HCT116 (cell line): ENCODE measurements at regions not wholly inside any gene's neighbourhood (a gene's known extent, or its start where the extent isn't known, plus 50 kb on each side); places are given as distances from the start of the nearest gene placed in this dataset.

ENCODE experiments used
- ATAC-seq: fragments of 200-7000 bp; cut with Tn5 transposase; 2 replicates; pipeline ENCODE4 v1.9.1; 2020; ENCODE audit warnings: mild to moderate bottlenecking, moderate library complexity
- BruUV-seq: library from RNA; stranded (reverse); fragments of 400-500 nt; replicated peaks from 2 replicates; lab custom pipeline; 2021; lab: Mats Ljungman, UMichigan
- CTCF ChIA-PET: fragments of 300-600 bp; sonication (Branson Sonifier 250); formaldehyde crosslinking; loops from one replicate; lab custom pipeline; 2021; ENCODE audit warnings: antibody characterized with exemption; lab: Charles Lee
- POLR2A ChIA-PET: fragments of 300-600, 350-600 bp; sonication (Branson Sonifier 250); formaldehyde crosslinking; loops from one replicate; lab custom pipeline; 2021; ENCODE audit warnings: antibody characterized with exemption; lab: Charles Lee
- RAD21 ChIA-PET, 2 experiments: fragments of 300-600 bp; sonication (Branson Sonifier 250); formaldehyde crosslinking; loops; one replicate each; lab custom pipeline; 2023; ENCODE audit warnings: low total read pairs in 2 of 2; ENCODE audit not compliant: uncharacterized antibody in 2 of 2, unreplicated experiment in 2 of 2, low non-redundant PET in 1 of 2; lab: Charles Lee
- DNase-seq: peaks from one replicate; pipeline ENCODE4 v3.0.0-alpha.2; 2010; ENCODE audit warnings: low read depth, low spot score
- H2AFZ ChIP-seq: fragments of 200-600 bp; shearing (Covaris generic), sonication (generic); 2 replicates; pipeline ENCODE4 v1.6.1; 2017; ENCODE audit warnings: low read depth, mixed run types, mixed read lengths, antibody characterized with exemption, low read length; ENCODE audit not compliant: poor library complexity, severe bottlenecking
- H3K27ac ChIP-seq: 2 replicates; pipeline ENCODE4 v1.5.1; 2012; ENCODE audit warnings: low read depth, low read length
- H3K27me3 ChIP-seq: fragments of 200-600 bp; sonication (generic); 2 replicates; pipeline ENCODE4 v1.6.1; 2016; ENCODE audit warnings: mixed run types, low read length, mixed read lengths; ENCODE audit not compliant: insufficient read depth
- H3K36me3 ChIP-seq, 2 experiments: fragments of 200-500 bp in 1 of 2; fragments of 200-600 bp in 1 of 2; sonication (Bioruptor generic) in 1 of 2; sonication (generic) in 1 of 2; 2 replicates each; pipeline versions ENCODE4 v1.5.1 to v1.6.1; 2014 to 2016; ENCODE audit warnings: low read length in 2 of 2, inconsistent platforms in 1 of 2, mixed read lengths in 1 of 2, mixed run types in 1 of 2; ENCODE audit not compliant: insufficient read depth in 2 of 2, control insufficient read depth in 1 of 2
- H3K4me1 ChIP-seq, 2 experiments: fragments of 200-600 bp in 1 of 2; sonication (generic) in 1 of 2; 2 replicates each; pipeline versions ENCODE4 v1.5.1 to v1.6.1; 2012 to 2017; ENCODE audit warnings: low read length in 2 of 2, inconsistent platforms in 1 of 2, mild to moderate bottlenecking in 1 of 2, mixed read lengths in 1 of 2, mixed run types in 1 of 2, moderate library complexity in 1 of 2; ENCODE audit not compliant: insufficient read depth in 2 of 2, control insufficient read depth in 1 of 2
- H3K4me2 ChIP-seq: fragments of 200-600 bp; sonication (generic); 2 replicates; pipeline ENCODE4 v1.6.1; 2017; ENCODE audit warnings: mixed run types, low read length, mixed read lengths
- H3K4me3 ChIP-seq, 2 experiments: fragments of 200-600 bp in 1 of 2; sonication (generic) in 1 of 2; replicated peaks in 1 of 2; 2 replicates each; pipeline ENCODE4 v1.5.1; 2011 to 2016; ENCODE audit warnings: low read length in 2 of 2, control low read depth in 1 of 2, low read depth in 1 of 2, mild to moderate bottlenecking in 1 of 2, mixed read lengths in 1 of 2, mixed run types in 1 of 2
- H3K79me2 ChIP-seq: fragments of 200-600 bp; sonication (generic); 2 replicates; pipeline ENCODE4 v1.6.1; 2017; ENCODE audit warnings: mild to moderate bottlenecking, mixed run types, low read length, moderate library complexity, mixed read lengths; ENCODE audit not compliant: insufficient read depth
- H3K9ac ChIP-seq: fragments of 200-600 bp; sonication (generic); 2 replicates; pipeline ENCODE4 v1.6.1; 2016; ENCODE audit warnings: low read length, mixed read lengths
- H3K9me2 ChIP-seq: fragments of 200-600 bp; sonication (generic), shearing (Covaris generic); 2 replicates; pipeline ENCODE4 v1.6.1; 2017; ENCODE audit warnings: mixed run types, mild to moderate bottlenecking, moderate library complexity; ENCODE audit not compliant: insufficient read depth
- H3K9me3 ChIP-seq, 2 experiments: fragments of 200-500 bp in 1 of 2; fragments of 200-600 bp in 1 of 2; sonication (Bioruptor generic) in 1 of 2; sonication (generic) in 1 of 2; 2 replicates each; pipeline ENCODE4 v1.6.1; 2014 to 2017; ENCODE audit warnings: low read length in 2 of 2, mixed read lengths in 2 of 2, inconsistent platforms in 1 of 2, low read depth in 1 of 2, mild to moderate bottlenecking in 1 of 2, mixed run types in 1 of 2, moderate library complexity in 1 of 2; ENCODE audit not compliant: control insufficient read depth in 1 of 2, insufficient read depth in 1 of 2
- H4K20me1 ChIP-seq: fragments of 200-600 bp; sonication (generic), shearing (Covaris generic); 2 replicates; pipeline ENCODE4 v1.6.1; 2017; ENCODE audit warnings: mixed run types, mild to moderate bottlenecking, moderate library complexity; ENCODE audit not compliant: insufficient read depth
- CEBPB ChIP-seq: IDR thresholded peaks from 2 replicates; pipeline ENCODE4 v1.6.1; 2012; ENCODE audit warnings: low read depth
- EGR1 ChIP-seq: IDR thresholded peaks from 2 replicates; pipeline ENCODE4 v1.6.1; 2012; ENCODE audit warnings: low read depth
- EZH2 ChIP-seq: fragments of 200-600 bp; sonication (generic); IDR thresholded peaks from 2 replicates; pipeline ENCODE4 v1.6.1; 2017; ENCODE audit warnings: antibody characterized with exemption, mixed run types
- POLR2A ChIP-seq: IDR thresholded peaks from 2 replicates; pipeline ENCODE4 v1.7.0; 2011; ENCODE audit warnings: borderline replicate concordance; ENCODE audit not compliant: insufficient read depth, insufficient read length; ENCODE audit errors: extremely low read depth
- POLR2AphosphoS5 ChIP-seq: IDR thresholded peaks from 2 replicates; pipeline ENCODE4 v1.6.1; 2011; ENCODE audit warnings: mild to moderate bottlenecking, low read depth, low read length, moderate library complexity
- RAD21 ChIP-seq: IDR thresholded peaks from 2 replicates; pipeline ENCODE4 v1.6.1; 2012; ENCODE audit warnings: low read depth, mild to moderate bottlenecking
- SIN3A ChIP-seq: IDR thresholded peaks from 2 replicates; pipeline ENCODE4 v1.6.1; 2012; ENCODE audit warnings: low read depth
- TCF7L2 ChIP-seq: IDR thresholded peaks from 2 replicates; pipeline ENCODE4 v1.7.0; 2011; ENCODE audit warnings: borderline replicate concordance, inconsistent platforms; ENCODE audit not compliant: insufficient read depth, insufficient read length; ENCODE audit errors: extremely low read depth
- YY1 ChIP-seq: IDR thresholded peaks from 2 replicates; pipeline ENCODE4 v1.6.1; 2011; ENCODE audit warnings: low read length, low read depth, moderate library complexity, mild to moderate bottlenecking; ENCODE audit not compliant: insufficient replicate concordance; ENCODE audit errors: extremely low read depth
- ZNF274 ChIP-seq: fragments of 200-500 bp; sonication (Bioruptor generic); IDR thresholded peaks from 2 replicates; pipeline ENCODE4 v1.6.1; 2014; ENCODE audit warnings: mild to moderate bottlenecking, low read depth, low read length, inconsistent platforms
- intact Hi-C: fragments of 100-400 bp; cut with micrococcal nuclease; formaldehyde crosslinking; loops from 2 replicates; pipeline ENCODE4 v1.10.0; 2022
- TF ChIP-seq, protein P1 (sequence below): IDR thresholded peaks from 2 replicates; pipeline ENCODE4 v1.6.1; 2012; ENCODE audit warnings: low read depth
- TF ChIP-seq, protein P2 (sequence below): IDR thresholded peaks from 2 replicates; pipeline ENCODE4 v1.6.1; 2011; ENCODE audit warnings: mild to moderate bottlenecking, low read length, moderate library complexity; ENCODE audit not compliant: insufficient replicate concordance; ENCODE audit errors: extremely low read depth
- TF ChIP-seq, protein P3 (sequence below): IDR thresholded peaks from 2 replicates; pipeline ENCODE4 v1.6.1; 2012

DNA sequence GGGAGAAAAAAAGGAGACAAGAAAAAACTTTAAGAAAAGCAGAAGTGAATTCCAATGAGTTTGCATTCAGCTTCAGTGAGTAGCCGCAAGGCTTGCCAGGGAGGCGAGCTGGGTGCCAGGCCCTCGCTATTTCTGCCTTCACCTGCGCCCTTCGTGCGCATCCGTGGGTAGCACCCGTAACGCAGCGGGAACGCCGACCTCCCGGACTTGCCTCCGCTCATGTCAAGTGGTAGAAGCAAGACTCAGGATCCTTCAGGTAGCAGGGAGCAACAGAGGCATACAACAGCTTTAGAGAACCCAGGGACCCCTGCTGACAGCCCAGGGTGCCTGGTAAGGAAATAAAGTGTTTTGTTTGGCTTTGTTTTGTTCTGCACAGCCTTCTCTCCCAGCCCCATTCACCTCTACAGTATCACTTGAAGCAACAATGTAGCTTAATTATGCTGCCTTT lies 140.0 kb upstream of the BCOR start:
- ChIA-PET CTCF (no interaction called here), POLR2A (no interaction called here), RAD21 (no interaction called here)
- Histone ChIP-seq H3K9ac (no peak overlapping the region), H3K36me3 (no peaks in the 10 kb centered on the region), H3K4me1 (no peaks in the 10 kb centered on the region), H3K79me2 (no peaks in the 10 kb centered on the region), H4K20me1 (no peaks in the 10 kb centered on the region), H3K4me2 (no peak overlapping the region), H3K9me3 (no peaks in the 10 kb centered on the region), H3K27ac (no peak overlapping the region), H2AFZ (no peak overlapping the region), H3K4me3 (no peak overlapping the region), H3K27me3 (no peaks in the 10 kb centered on the region), H3K9me2 (no peaks in the 10 kb centered on the region)
- BruUV-seq = no TSS peak
- no peak for DNase-seq
- TF ChIP-seq EZH2 (no peak), YY1 (no peak), TCF7L2 (no peak)
- intact Hi-C loops = no loop called here
- ATAC-seq = no peak

DNA sequence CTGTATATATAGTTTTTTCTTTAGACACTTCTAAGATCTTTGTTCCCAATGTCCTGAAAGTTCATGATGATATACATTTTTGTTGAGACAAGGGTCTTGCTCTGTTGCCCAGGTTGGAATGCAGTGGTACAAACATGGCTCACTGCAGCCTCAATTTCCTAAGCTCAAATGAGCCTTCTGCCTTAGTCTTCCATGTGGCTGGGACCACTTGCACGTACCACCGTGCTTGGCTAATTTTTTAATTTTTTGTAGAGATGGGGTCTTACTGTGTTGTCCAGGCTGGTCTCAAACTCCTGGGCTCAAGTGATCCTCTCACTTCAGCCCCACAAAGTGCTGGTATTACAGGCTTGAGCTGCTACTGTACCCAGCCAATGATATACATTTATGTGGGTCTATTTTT lies 132.9 kb upstream of the BCOR start:
- ChIA-PET RAD21 (no interaction called here), CTCF (no interaction called here), POLR2A (no interaction called here)
- Histone ChIP-seq H3K36me3 (no peaks in the 10 kb centered on the region), H3K9me3 (no peaks in the 10 kb centered on the region), H4K20me1 (no peaks in the 10 kb centered on the region), H3K9ac (no peak overlapping the region), H3K4me1 (no peaks in the 10 kb centered on the region), H2AFZ (no peak overlapping the region), H3K79me2 (no peaks in the 10 kb centered on the region), H3K27ac (no peak overlapping the region), H3K4me3 (no peak overlapping the region), H3K9me2 (no peaks in the 10 kb centered on the region), H3K4me2 (no peak overlapping the region), H3K27me3 (no peaks in the 10 kb centered on the region)
- no peak for TF ChIP-seq YY1
- TF ChIP-seq, protein P1, sequence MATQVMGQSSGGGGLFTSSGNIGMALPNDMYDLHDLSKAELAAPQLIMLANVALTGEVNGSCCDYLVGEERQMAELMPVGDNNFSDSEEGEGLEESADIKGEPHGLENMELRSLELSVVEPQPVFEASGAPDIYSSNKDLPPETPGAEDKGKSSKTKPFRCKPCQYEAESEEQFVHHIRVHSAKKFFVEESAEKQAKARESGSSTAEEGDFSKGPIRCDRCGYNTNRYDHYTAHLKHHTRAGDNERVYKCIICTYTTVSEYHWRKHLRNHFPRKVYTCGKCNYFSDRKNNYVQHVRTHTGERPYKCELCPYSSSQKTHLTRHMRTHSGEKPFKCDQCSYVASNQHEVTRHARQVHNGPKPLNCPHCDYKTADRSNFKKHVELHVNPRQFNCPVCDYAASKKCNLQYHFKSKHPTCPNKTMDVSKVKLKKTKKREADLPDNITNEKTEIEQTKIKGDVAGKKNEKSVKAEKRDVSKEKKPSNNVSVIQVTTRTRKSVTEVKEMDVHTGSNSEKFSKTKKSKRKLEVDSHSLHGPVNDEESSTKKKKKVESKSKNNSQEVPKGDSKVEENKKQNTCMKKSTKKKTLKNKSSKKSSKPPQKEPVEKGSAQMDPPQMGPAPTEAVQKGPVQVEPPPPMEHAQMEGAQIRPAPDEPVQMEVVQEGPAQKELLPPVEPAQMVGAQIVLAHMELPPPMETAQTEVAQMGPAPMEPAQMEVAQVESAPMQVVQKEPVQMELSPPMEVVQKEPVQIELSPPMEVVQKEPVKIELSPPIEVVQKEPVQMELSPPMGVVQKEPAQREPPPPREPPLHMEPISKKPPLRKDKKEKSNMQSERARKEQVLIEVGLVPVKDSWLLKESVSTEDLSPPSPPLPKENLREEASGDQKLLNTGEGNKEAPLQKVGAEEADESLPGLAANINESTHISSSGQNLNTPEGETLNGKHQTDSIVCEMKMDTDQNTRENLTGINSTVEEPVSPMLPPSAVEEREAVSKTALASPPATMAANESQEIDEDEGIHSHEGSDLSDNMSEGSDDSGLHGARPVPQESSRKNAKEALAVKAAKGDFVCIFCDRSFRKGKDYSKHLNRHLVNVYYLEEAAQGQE = no peak
- TF ChIP-seq, protein P2, sequence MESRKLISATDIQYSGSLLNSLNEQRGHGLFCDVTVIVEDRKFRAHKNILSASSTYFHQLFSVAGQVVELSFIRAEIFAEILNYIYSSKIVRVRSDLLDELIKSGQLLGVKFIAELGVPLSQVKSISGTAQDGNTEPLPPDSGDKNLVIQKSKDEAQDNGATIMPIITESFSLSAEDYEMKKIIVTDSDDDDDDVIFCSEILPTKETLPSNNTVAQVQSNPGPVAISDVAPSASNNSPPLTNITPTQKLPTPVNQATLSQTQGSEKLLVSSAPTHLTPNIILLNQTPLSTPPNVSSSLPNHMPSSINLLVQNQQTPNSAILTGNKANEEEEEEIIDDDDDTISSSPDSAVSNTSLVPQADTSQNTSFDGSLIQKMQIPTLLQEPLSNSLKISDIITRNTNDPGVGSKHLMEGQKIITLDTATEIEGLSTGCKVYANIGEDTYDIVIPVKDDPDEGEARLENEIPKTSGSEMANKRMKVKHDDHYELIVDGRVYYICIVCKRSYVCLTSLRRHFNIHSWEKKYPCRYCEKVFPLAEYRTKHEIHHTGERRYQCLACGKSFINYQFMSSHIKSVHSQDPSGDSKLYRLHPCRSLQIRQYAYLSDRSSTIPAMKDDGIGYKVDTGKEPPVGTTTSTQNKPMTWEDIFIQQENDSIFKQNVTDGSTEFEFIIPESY = no peak
- TF ChIP-seq, protein P3, sequence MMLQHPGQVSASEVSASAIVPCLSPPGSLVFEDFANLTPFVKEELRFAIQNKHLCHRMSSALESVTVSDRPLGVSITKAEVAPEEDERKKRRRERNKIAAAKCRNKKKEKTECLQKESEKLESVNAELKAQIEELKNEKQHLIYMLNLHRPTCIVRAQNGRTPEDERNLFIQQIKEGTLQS = no peak
- TF ChIP-seq RAD21 = no peak
- no peak for TF ChIP-seq POLR2A
- TF ChIP-seq ZNF274 = no peak
- no peak for TF ChIP-seq TCF7L2
- TF ChIP-seq POLR2AphosphoS5 = no peak
- no peak for TF ChIP-seq CEBPB
- no peak for TF ChIP-seq SIN3A
- TF ChIP-seq EGR1 = no peak
- DNase-seq (no peak), ATAC-seq (no peak)
- no TSS peak for BruUV-seq
- intact Hi-C loops = no loop called here
